ENCODE measurements at regions not wholly inside any gene's neighbourhood (a gene's known extent, or its start where the extent isn't known, plus 50 kb on each side); places are given as distances from the start of the nearest gene placed in this dataset.

DNA sequence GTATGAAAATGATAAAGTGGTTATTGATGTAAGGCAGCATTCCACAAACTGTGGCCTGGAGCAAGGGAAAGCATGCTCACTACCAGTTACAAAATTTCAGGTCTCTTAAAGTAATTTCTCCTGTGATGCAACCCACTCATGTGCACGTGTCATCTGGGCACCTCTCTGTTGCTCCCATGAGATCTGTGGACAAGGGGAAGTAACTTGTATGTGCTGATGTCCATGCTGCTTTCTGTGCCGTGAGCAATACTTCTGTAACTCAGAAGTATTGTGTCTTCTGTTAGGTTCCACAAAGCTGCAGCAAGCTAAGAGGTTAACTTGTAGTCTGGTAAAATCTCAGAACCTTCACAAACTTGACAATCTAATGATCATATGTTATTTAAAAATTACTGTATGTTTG lies 930.0 kb upstream of the SLITRK6 start:
- Histone ChIP-seq H3K27me3 (ENCODE audit: control insufficient read depth in 3 of 3, insufficient read depth in 3 of 3, low read length in 2 of 3) (no peaks in the 10 kb centered on the region), H3K27ac (ENCODE audit: low read depth in 1 of 2, low read length in 1 of 2) (no peak overlapping the region), H3K9me3 (ENCODE audit: control insufficient read depth in 4 of 4, insufficient read depth in 3 of 4, low read length in 3 of 4) (peaks cover 0 to 9% (median 0%) of the 10 kb centered on the region in 4 donors), H3K36me3 (ENCODE audit: control insufficient read depth in 4 of 4, insufficient read depth in 4 of 4, low read length in 4 of 4) (no peaks in the 10 kb centered on the region), H3K4me3 (no peak overlapping the region), H3K9ac (ENCODE audit: insufficient read depth in 1 of 2, low read length in 2 of 2) (no peak overlapping the region), H3K4me1 (ENCODE audit: control insufficient read depth in 5 of 5, insufficient read depth in 5 of 5, low read length in 5 of 5) (no peaks in the 10 kb centered on the region)
- TF ChIP-seq, protein P1, sequence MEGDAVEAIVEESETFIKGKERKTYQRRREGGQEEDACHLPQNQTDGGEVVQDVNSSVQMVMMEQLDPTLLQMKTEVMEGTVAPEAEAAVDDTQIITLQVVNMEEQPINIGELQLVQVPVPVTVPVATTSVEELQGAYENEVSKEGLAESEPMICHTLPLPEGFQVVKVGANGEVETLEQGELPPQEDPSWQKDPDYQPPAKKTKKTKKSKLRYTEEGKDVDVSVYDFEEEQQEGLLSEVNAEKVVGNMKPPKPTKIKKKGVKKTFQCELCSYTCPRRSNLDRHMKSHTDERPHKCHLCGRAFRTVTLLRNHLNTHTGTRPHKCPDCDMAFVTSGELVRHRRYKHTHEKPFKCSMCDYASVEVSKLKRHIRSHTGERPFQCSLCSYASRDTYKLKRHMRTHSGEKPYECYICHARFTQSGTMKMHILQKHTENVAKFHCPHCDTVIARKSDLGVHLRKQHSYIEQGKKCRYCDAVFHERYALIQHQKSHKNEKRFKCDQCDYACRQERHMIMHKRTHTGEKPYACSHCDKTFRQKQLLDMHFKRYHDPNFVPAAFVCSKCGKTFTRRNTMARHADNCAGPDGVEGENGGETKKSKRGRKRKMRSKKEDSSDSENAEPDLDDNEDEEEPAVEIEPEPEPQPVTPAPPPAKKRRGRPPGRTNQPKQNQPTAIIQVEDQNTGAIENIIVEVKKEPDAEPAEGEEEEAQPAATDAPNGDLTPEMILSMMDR (IDR thresholded peaks at IDR 0.05; ENCODE audit: control extremely low read depth, extremely low read depth): no peak
- DNase-seq (no peak), ATAC-seq (ENCODE audit: insufficient read depth, low FRiP score) (no peak)
- 40 to 65% methylated on average over 2 of the region's 2 CpGs for WGBS, 2 donors

DNA sequence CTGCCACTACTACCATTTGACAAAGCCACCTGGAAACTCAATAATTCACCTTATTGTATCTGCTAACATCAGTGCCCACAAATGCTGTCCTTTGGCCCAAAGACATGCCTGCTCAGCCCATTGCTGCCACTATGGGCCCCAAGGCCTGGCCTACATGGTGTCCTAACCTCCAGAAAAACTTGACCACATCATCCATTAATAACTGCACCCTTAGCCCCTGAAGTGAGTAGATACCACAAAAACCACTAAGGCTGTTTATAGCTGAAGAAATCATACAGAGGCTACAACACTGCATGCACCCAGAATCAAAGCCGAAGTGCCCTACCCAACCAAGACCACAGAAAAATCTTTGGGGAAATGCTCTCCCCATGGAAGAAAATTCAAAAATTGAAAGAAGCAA lies 932.8 kb upstream of the SLITRK6 start:
- H3K9ac ChIP-seq (ENCODE audit: insufficient read depth in 1 of 2, low read length in 2 of 2): no peak overlapping the region
- H3K4me1 ChIP-seq (ENCODE audit: control insufficient read depth in 5 of 5, insufficient read depth in 5 of 5, low read length in 5 of 5): no peaks in the 10 kb centered on the region
- TF ChIP-seq, protein P1 (IDR thresholded peaks at IDR 0.05; ENCODE audit: control extremely low read depth, extremely low read depth): no peak
- no peaks in the 10 kb centered on the region for H3K27me3 ChIP-seq (ENCODE audit: control insufficient read depth in 3 of 3, insufficient read depth in 3 of 3, low read length in 2 of 3)
- DNase-seq (no peak), ATAC-seq (ENCODE audit: insufficient read depth, low FRiP score) (no peak)
- no peak overlapping the region for H3K27ac ChIP-seq (ENCODE audit: low read depth in 1 of 2, low read length in 1 of 2)
- 93 to 95% methylated on average over 1 of the region's 1 CpG for WGBS, 2 donors
- H3K36me3 ChIP-seq (ENCODE audit: control insufficient read depth in 4 of 4, insufficient read depth in 4 of 4, low read length in 4 of 4): no peaks in the 10 kb centered on the region
- H3K9me3 ChIP-seq (ENCODE audit: control insufficient read depth in 4 of 4, insufficient read depth in 3 of 4, low read length in 3 of 4): peaks cover 0 to 9% (median 0%) of the 10 kb centered on the region in 4 donors
- no peak overlapping the region for H3K4me3 ChIP-seq

DNA sequence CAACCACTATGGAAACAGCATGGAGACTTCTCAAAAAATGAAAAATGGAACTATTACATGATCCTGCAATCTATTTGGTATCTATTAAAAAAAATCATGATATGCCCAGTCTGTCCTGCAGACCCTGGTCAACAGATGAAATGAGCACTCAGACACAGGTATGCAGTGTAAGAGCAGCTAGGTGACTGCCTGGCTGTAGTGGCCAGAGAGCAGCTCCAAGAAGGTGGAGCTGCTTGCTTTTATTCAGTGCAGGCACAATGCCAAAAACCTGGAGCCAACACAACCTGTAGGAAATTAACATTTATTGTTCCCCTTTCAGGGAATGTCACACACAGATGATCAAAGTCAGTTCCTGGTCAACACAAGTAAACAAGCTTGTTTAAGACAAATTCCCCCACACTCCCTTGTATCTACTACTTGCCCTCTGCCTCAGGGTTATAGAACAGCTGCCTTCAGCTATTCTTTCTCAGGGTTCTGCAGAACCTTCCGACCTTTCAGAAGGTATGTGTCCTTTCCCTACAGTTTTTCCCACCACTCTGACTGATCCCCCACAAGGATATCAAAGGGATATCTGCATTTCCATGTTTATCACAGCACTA lies 933.7 kb upstream of the SLITRK5 start:
- Histone ChIP-seq H3K36me3 (ENCODE audit: control insufficient read depth in 4 of 4, insufficient read depth in 4 of 4, low read length in 4 of 4) (no peaks in the 10 kb centered on the region), H3K4me3 (no peak overlapping the region), H3K27me3 (ENCODE audit: control insufficient read depth in 3 of 3, insufficient read depth in 3 of 3, low read length in 2 of 3) (no peaks in the 10 kb centered on the region), H3K4me1 (ENCODE audit: control insufficient read depth in 5 of 5, insufficient read depth in 5 of 5, low read length in 5 of 5) (no peaks in the 10 kb centered on the region), H3K9me3 (ENCODE audit: control insufficient read depth in 4 of 4, insufficient read depth in 3 of 4, low read length in 3 of 4) (peaks cover 0 to 2% (median 0%) of the 10 kb centered on the region in 4 donors), H3K9ac (ENCODE audit: insufficient read depth in 1 of 2, low read length in 2 of 2) (no peak overlapping the region), H3K27ac (ENCODE audit: low read depth in 1 of 2, low read length in 1 of 2) (no peak overlapping the region)
- DNase-seq (no peak), ATAC-seq (ENCODE audit: insufficient read depth, low FRiP score) (no peak)
- 59 to 86% methylated on average over 1 of the region's 1 CpG for WGBS, 2 donors
- TF ChIP-seq, protein P1 (IDR thresholded peaks at IDR 0.05; ENCODE audit: control extremely low read depth, extremely low read depth): no peak

DNA sequence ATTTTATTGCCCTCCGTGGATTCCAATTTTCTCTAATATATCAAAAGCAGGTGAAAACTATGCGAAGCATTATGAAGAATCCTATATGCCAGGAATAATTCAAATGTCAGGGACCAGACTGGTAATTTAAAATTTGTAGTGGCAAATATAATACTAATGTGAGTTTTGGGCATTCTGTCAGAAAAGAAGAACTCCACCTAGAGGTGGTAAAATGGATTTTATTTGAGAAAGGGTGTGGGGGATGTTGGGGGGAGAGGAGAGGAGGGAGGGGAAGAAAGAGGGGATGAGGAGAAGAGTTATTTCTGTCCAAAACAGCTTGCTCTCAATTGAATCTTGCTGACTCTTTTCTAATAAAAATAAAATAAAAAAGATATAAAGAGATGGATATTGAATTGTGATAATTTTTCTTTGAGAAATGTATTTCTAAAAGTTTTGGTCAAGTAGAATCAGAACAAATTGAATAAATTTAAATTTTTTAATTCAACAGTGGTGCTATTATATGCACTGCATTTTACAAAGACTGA lies 929.3 kb upstream of the SLITRK5 start:
- Histone ChIP-seq H3K36me3 (ENCODE audit: control insufficient read depth in 4 of 4, insufficient read depth in 4 of 4, low read length in 4 of 4) (no peaks in the 10 kb centered on the region), H3K27ac (ENCODE audit: low read depth in 1 of 2, low read length in 1 of 2) (no peak overlapping the region), H3K9ac (ENCODE audit: insufficient read depth in 1 of 2, low read length in 2 of 2) (no peak overlapping the region), H3K4me3 (no peak overlapping the region), H3K27me3 (ENCODE audit: control insufficient read depth in 3 of 3, insufficient read depth in 3 of 3, low read length in 2 of 3) (no peaks in the 10 kb centered on the region), H3K4me1 (ENCODE audit: control insufficient read depth in 5 of 5, insufficient read depth in 5 of 5, low read length in 5 of 5) (no peaks in the 10 kb centered on the region), H3K9me3 (ENCODE audit: control insufficient read depth in 4 of 4, insufficient read depth in 3 of 4, low read length in 3 of 4) (peaks cover 0 to 2% (median 0%) of the 10 kb centered on the region in 4 donors)
- DNase-seq: no peak
- WGBS, 2 donors: 59 to 72% methylated on average over 2 of the region's 2 CpGs
- TF ChIP-seq, protein P1 (IDR thresholded peaks at IDR 0.05; ENCODE audit: control extremely low read depth, extremely low read depth): no peak
- ATAC-seq (ENCODE audit: insufficient read depth, low FRiP score): no peak
